Keratinocyte (primary cell): ENCODE measurements at regions not wholly inside any gene's neighbourhood (a gene's known extent, or its start where the extent isn't known, plus 50 kb on each side); places are given as distances from the start of the nearest gene placed in this dataset.

ENCODE experiments used
- EZH2 ChIP-seq: IDR thresholded peaks from one replicate; pipeline ENCODE4 v1.6.1; 2012; ENCODE audit warnings: inconsistent platforms, mild to moderate bottlenecking, low read length, moderate library complexity
- TF ChIP-seq, protein P1 (sequence below), 3 experiments: IDR thresholded peaks in 1 of 3; conservative IDR thresholded peaks in 1 of 3; optimal IDR thresholded peaks in 1 of 3; 2 replicates in 2 of 3; 3 replicates in 1 of 3; pipeline versions ENCODE3 to v1.5.1; 2011; ENCODE audit warnings: low read length in 3 of 3, mild to moderate bottlenecking in 3 of 3, moderate library complexity in 2 of 3, control low read depth in 1 of 3, inconsistent platforms in 1 of 3; ENCODE audit not compliant: insufficient read depth in 2 of 3; ENCODE audit errors: extremely low read depth in 1 of 3

DNA sequence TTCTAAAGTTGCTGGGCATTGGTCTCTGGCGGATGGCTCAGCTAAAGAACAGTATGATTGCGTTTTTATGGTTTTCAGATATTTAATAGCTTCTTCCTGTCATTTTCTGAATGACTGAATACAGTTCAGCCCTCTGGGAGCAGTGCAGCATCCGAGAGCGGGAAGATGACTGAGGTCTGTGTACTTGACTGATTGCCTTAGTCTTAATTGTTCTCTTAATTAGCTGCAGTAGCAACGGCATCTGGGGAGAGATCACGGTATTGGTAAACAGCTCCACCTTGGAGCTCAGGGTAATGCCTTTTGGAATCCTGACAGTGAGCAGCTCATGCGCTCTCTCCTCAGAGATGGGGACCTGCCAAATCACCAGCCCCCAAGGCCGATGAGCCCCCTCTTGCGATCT lies 481.4 kb upstream of the SPRED2 start:
- TF ChIP-seq, protein P1, sequence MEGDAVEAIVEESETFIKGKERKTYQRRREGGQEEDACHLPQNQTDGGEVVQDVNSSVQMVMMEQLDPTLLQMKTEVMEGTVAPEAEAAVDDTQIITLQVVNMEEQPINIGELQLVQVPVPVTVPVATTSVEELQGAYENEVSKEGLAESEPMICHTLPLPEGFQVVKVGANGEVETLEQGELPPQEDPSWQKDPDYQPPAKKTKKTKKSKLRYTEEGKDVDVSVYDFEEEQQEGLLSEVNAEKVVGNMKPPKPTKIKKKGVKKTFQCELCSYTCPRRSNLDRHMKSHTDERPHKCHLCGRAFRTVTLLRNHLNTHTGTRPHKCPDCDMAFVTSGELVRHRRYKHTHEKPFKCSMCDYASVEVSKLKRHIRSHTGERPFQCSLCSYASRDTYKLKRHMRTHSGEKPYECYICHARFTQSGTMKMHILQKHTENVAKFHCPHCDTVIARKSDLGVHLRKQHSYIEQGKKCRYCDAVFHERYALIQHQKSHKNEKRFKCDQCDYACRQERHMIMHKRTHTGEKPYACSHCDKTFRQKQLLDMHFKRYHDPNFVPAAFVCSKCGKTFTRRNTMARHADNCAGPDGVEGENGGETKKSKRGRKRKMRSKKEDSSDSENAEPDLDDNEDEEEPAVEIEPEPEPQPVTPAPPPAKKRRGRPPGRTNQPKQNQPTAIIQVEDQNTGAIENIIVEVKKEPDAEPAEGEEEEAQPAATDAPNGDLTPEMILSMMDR (optimal IDR thresholded peaks at IDR 0.05 in 1 of 3, IDR thresholded peaks at IDR 0.05 in 1 of 3, conservative IDR thresholded peaks at IDR 0.05 in 1 of 3; ENCODE audit: extremely low read depth in 1 of 3, insufficient read depth in 2 of 3, low read length in 3 of 3) = no peak
- TF ChIP-seq EZH2 = no peak
